Gastrocnemius medialis (tissue), 4 donors: ENCODE measurements at regions not wholly inside any gene's neighbourhood (a gene's known extent, or its start where the extent isn't known, plus 50 kb on each side); places are given as distances from the start of the nearest gene placed in this dataset.

Experiments
- ATAC-seq, 2 donors: fragments of 150-250 bp; one replicate each; pipeline ENCODE4 v1.9.1; 2016
- DNase-seq, 2 donors: peaks; one replicate each; pipeline ENCODE4 v3.0.0-alpha.2; 2019
- H3K27ac ChIP-seq, 4 donors: fragments of 200-600 bp; sonication (generic); 1 replicate in 1 of 4; 2 replicates in 3 of 4; pipeline ENCODE4 v1.5.1; 2016 to 2018; ENCODE audit warnings: mild to moderate bottlenecking in 2 of 4, moderate library complexity in 1 of 4
- H3K27me3 ChIP-seq, 3 donors: fragments of 200-600 bp; sonication (generic) in 2 of 3; 1 replicate in 1 of 3; 2 replicates in 2 of 3; pipeline versions ENCODE4 v1.5.1 to v1.6.0; 2016 to 2019; ENCODE audit warnings: mild to moderate bottlenecking in 1 of 3, moderate library complexity in 1 of 3
- H3K36me3 ChIP-seq, 2 donors: fragments of 200-600 bp; sonication (generic) in 1 of 2; one replicate each; pipeline ENCODE4 v1.5.1; 2017 to 2018
- H3K4me1 ChIP-seq, 2 donors: fragments of 200-600 bp; sonication (generic) in 1 of 2; one replicate each; pipeline ENCODE4 v1.5.1; 2016 to 2017; ENCODE audit warnings: mild to moderate bottlenecking in 2 of 2
- H3K4me3 ChIP-seq, 4 donors: fragments of 200-600 bp; sonication (generic) in 3 of 4; 1 replicate in 1 of 4; 2 replicates in 3 of 4; pipeline ENCODE4 v1.5.1; 2016 to 2019; ENCODE audit warnings: mild to moderate bottlenecking in 2 of 4
- H3K9me3 ChIP-seq, 3 donors: fragments of 200-600 bp; sonication (generic) in 2 of 3; 1 replicate in 1 of 3; 2 replicates in 2 of 3; pipeline ENCODE4 v1.5.1; 2016 to 2019
- POLR2A ChIP-seq, 2 donors: fragments of 450-650 bp; IDR thresholded peaks; one replicate each; pipeline ENCODE4 v1.6.1; 2017; ENCODE audit warnings: antibody characterized with exemption in 2 of 2, mild to moderate bottlenecking in 2 of 2, moderate library complexity in 2 of 2
- in situ Hi-C, 4 donors: fragments of 200-750 bp; cut with MboI; loops; one replicate each; pipeline versions ENCODE4 v1.15.0 to v1.8.0; 2017; ENCODE audit warnings: low sequenced_read_pairs in 4 of 4
- intact Hi-C: fragments of 100-400 bp; cut with DNase I; formaldehyde crosslinking; loops from one replicate; pipeline ENCODE4 v1.15.1; 2023; ENCODE audit warnings: low total_unique reads
- TF ChIP-seq, protein P1 (sequence below), 5 experiments: fragments of 450-650 bp in 3 of 5; fragments of 200-600 bp in 2 of 5; sonication (generic) in 2 of 5; IDR thresholded peaks in 4 of 5; conservative IDR thresholded peaks in 1 of 5; 1 replicate in 4 of 5; 2 replicates in 1 of 5; pipeline ENCODE4 v1.5.1; 2016 to 2019; ENCODE audit warnings: antibody characterized with exemption in 5 of 5, mild to moderate bottlenecking in 3 of 5, moderate library complexity in 3 of 5

DNA sequence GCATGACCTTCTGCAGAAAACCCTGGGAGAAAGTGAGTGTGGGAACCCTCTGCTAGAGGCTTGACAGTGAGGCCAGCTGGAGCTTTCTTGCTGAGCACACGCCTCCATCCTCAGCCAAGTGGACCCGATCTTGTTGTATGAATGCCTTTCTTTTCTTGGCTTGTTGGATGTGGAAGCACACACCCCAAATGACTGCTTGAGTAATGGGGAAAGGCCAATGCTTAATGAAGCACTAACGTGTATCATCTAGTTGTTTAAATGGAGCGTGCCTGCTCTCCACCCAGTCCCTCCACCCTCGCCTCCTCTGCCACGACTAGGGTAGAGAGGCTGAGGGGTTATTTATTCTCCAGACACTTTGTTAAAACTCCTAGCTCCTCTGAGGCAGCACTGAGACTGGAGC is 54.3 kb upstream of the IKBKE start:
- no peak overlapping the region for H3K27ac ChIP-seq
- H3K4me1 ChIP-seq = no peaks in the 10 kb centered on the region
- intact Hi-C loops = no loop called here
- in situ Hi-C loops = no loop called here
- no peak overlapping the region for H3K4me3 ChIP-seq
- H3K9me3 ChIP-seq = no peaks in the 10 kb centered on the region
- H3K36me3 ChIP-seq = peaks cover 0 to 2% of the 10 kb centered on the region in 2 donors
- no peak for DNase-seq
- no peak for ATAC-seq
- TF ChIP-seq POLR2A (IDR thresholded peaks at IDR 0.05) = no peak
- TF ChIP-seq, protein P1, sequence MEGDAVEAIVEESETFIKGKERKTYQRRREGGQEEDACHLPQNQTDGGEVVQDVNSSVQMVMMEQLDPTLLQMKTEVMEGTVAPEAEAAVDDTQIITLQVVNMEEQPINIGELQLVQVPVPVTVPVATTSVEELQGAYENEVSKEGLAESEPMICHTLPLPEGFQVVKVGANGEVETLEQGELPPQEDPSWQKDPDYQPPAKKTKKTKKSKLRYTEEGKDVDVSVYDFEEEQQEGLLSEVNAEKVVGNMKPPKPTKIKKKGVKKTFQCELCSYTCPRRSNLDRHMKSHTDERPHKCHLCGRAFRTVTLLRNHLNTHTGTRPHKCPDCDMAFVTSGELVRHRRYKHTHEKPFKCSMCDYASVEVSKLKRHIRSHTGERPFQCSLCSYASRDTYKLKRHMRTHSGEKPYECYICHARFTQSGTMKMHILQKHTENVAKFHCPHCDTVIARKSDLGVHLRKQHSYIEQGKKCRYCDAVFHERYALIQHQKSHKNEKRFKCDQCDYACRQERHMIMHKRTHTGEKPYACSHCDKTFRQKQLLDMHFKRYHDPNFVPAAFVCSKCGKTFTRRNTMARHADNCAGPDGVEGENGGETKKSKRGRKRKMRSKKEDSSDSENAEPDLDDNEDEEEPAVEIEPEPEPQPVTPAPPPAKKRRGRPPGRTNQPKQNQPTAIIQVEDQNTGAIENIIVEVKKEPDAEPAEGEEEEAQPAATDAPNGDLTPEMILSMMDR (IDR thresholded peaks at IDR 0.05 in 4 of 5, conservative IDR thresholded peaks at IDR 0.05 in 1 of 5) = no peak
- H3K27me3 ChIP-seq = no peaks in the 10 kb centered on the region

GRCh38 chr1:206417774-206418614 is 52.3 kb upstream of the IKBKE start:
- H3K9me3 ChIP-seq = no peaks in the 10 kb centered on the region
- peaks cover 0 to 2% of the 10 kb centered on the region in 2 donors for H3K36me3 ChIP-seq
- intact Hi-C loops = no loop called here
- H3K27me3 ChIP-seq = no peaks in the 10 kb centered on the region
- H3K4me1 ChIP-seq = no peaks in the 10 kb centered on the region
- no peak overlapping the region for H3K4me3 ChIP-seq
- no peak for ATAC-seq
- no peak for DNase-seq
- in situ Hi-C loops = no loop called here
- no peak for TF ChIP-seq POLR2A (IDR thresholded peaks at IDR 0.05)
- TF ChIP-seq, protein P1 (IDR thresholded peaks at IDR 0.05 in 4 of 5, conservative IDR thresholded peaks at IDR 0.05 in 1 of 5) = no peak
- H3K27ac ChIP-seq = no peak overlapping the region

GRCh38 chr1:206419250-206419649 is 51.0 kb upstream of the IKBKE start:
- intact Hi-C loops = no loop called here
- TF ChIP-seq, protein P1 (IDR thresholded peaks at IDR 0.05 in 4 of 5, conservative IDR thresholded peaks at IDR 0.05 in 1 of 5) = no peak
- no peak for TF ChIP-seq POLR2A (IDR thresholded peaks at IDR 0.05)
- H3K4me3 ChIP-seq = no peak overlapping the region
- H3K27me3 ChIP-seq = no peaks in the 10 kb centered on the region
- H3K36me3 ChIP-seq = peaks cover 0 to 2% of the 10 kb centered on the region in 2 donors
- in situ Hi-C loops = no loop called here
- no peak for DNase-seq
- no peak for ATAC-seq
- no peak overlapping the region for H3K27ac ChIP-seq
- no peaks in the 10 kb centered on the region for H3K9me3 ChIP-seq
- no peaks in the 10 kb centered on the region for H3K4me1 ChIP-seq

DNA sequence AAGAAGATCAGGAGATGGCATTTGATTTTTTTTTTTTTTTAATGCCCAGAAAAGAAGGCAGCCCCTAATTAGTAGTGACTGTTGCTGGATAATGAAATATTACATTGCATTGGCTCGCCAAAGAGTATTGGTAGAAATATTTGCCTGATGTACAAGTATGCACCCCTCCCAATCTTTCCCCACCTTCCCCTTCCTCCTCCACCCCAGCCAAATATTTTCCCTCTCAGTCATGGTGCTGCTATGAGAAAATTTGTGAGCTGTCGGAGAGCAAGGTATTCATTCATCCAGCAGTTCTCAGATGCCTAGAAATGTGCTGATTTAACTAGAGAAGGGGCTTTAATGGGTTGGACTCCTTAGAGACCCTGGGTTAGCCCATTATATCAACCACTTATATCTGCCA is 50.5 kb upstream of the IKBKE start:
- ATAC-seq (no peak), DNase-seq (no peak)
- intact Hi-C loops (no loop called here), in situ Hi-C loops (no loop called here)
- Histone ChIP-seq H3K9me3 (no peaks in the 10 kb centered on the region), H3K4me1 (no peaks in the 10 kb centered on the region), H3K27ac (no peak overlapping the region), H3K27me3 (no peaks in the 10 kb centered on the region), H3K4me3 (no peak overlapping the region), H3K36me3 (peaks cover 0 to 2% of the 10 kb centered on the region in 2 donors)
- TF ChIP-seq, protein P1 (IDR thresholded peaks at IDR 0.05 in 4 of 5, conservative IDR thresholded peaks at IDR 0.05 in 1 of 5) = no peak
- no peak for TF ChIP-seq POLR2A (IDR thresholded peaks at IDR 0.05)
